DND-41 (cell line): ENCODE measurements at regions not wholly inside any gene's neighbourhood (a gene's known extent, or its start where the extent isn't known, plus 50 kb on each side); places are given as distances from the start of the nearest gene placed in this dataset.

Experiments used
- ATAC-seq: fragments of 200-7000 bp; cut with Tn5 transposase; 3 replicates; pipeline ENCODE4 v1.9.1; 2021; ENCODE audit warnings: low read depth; ENCODE audit not compliant: insufficient read depth
- DNase-seq: peaks from one replicate; pipeline ENCODE4 v3.0.0-alpha.2; 2020
- H2AFZ ChIP-seq: 2 replicates; pipeline ENCODE4 v1.6.0; 2012; ENCODE audit warnings: low read depth, low read length
- H3K27ac ChIP-seq: 2 replicates; pipeline ENCODE4 v1.5.1; 2012; ENCODE audit warnings: low read length, inconsistent platforms
- H3K27me3 ChIP-seq: fragments of 200-600 bp; sonication (generic); 2 replicates; pipeline ENCODE4 v1.6.0; 2012; ENCODE audit warnings: low read length, mild to moderate bottlenecking, inconsistent platforms; ENCODE audit not compliant: insufficient read depth, poor library complexity
- H3K36me3 ChIP-seq: 2 replicates; pipeline ENCODE4 v1.5.1; 2012; ENCODE audit warnings: low read length, inconsistent platforms; ENCODE audit not compliant: insufficient read depth
- H3K4me1 ChIP-seq: 2 replicates; pipeline ENCODE4 v1.5.1; 2012; ENCODE audit warnings: mild to moderate bottlenecking, low read length; ENCODE audit not compliant: insufficient read depth
- H3K4me2 ChIP-seq: 2 replicates; pipeline ENCODE4 v1.6.0; 2012; ENCODE audit warnings: mild to moderate bottlenecking, moderate library complexity, low read length, inconsistent platforms; ENCODE audit not compliant: insufficient read depth
- H3K4me3 ChIP-seq, 2 experiments: fragments of 200-600 bp in 1 of 2; shearing (Covaris generic) in 1 of 2; 2 replicates each; pipeline ENCODE4 v1.5.1; 2012 to 2016; ENCODE audit warnings: inconsistent platforms in 2 of 2, low read length in 2 of 2, mild to moderate bottlenecking in 2 of 2, low read depth in 1 of 2, moderate library complexity in 1 of 2
- H3K79me2 ChIP-seq: 2 replicates; pipeline ENCODE4 v1.6.0; 2012; ENCODE audit warnings: low read length, inconsistent platforms; ENCODE audit not compliant: insufficient read depth
- H3K9ac ChIP-seq: 2 replicates; pipeline ENCODE4 v1.6.0; 2012; ENCODE audit warnings: low read depth, mild to moderate bottlenecking, inconsistent platforms, low read length, moderate library complexity
- H3K9me3 ChIP-seq: 2 replicates; pipeline ENCODE4 v1.5.1; 2012; ENCODE audit warnings: low read length, moderate library complexity, mild to moderate bottlenecking, inconsistent platforms; ENCODE audit not compliant: insufficient read depth, severe bottlenecking
- H4K20me1 ChIP-seq: 2 replicates; pipeline ENCODE4 v1.6.0; 2012; ENCODE audit warnings: low read length; ENCODE audit not compliant: insufficient read depth
- EZH2 ChIP-seq: IDR thresholded peaks from 3 replicates; pipeline ENCODE4 v1.6.1; 2012; ENCODE audit warnings: borderline replicate concordance, low read depth, mild to moderate bottlenecking, moderate library complexity, low read length, inconsistent platforms; ENCODE audit not compliant: severe bottlenecking
- TF ChIP-seq, protein P1 (sequence below): IDR thresholded peaks from 2 replicates; pipeline ENCODE4 v1.5.1; 2012; ENCODE audit warnings: borderline replicate concordance, low read length, moderate library complexity, mild to moderate bottlenecking; ENCODE audit not compliant: poor library complexity, severe bottlenecking; ENCODE audit errors: extremely low read depth

DNA sequence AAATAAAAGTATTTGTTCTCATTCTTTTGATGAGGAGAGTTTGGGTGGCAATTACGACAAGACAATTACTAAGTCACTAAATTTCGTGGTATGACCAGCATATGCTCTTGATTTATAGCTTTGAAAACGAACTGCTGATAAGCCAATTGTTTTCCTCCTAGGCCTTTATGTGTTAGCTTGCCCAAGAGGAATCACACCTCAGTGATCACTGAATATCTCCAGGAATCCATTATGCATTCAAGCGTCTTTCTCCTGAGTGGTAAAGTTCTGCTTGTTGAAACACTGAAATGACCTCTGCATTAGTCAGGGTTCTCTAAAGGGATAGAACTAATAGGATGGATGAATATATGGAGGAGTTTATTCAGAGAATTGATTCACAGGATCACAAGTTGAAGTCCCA is 677.7 kb upstream of the MEF2C start:
- no peaks in the 10 kb centered on the region for H3K36me3 ChIP-seq
- no peak overlapping the region for H3K4me2 ChIP-seq
- no peak for DNase-seq
- H3K4me1 ChIP-seq = no peaks in the 10 kb centered on the region
- no peaks in the 10 kb centered on the region for H3K9me3 ChIP-seq
- no peak overlapping the region for H3K9ac ChIP-seq
- ATAC-seq = no peak
- no peak overlapping the region for H3K4me3 ChIP-seq
- H4K20me1 ChIP-seq = no peaks in the 10 kb centered on the region
- no peak overlapping the region for H3K27ac ChIP-seq
- H3K79me2 ChIP-seq = no peaks in the 10 kb centered on the region
- TF ChIP-seq, protein P1, sequence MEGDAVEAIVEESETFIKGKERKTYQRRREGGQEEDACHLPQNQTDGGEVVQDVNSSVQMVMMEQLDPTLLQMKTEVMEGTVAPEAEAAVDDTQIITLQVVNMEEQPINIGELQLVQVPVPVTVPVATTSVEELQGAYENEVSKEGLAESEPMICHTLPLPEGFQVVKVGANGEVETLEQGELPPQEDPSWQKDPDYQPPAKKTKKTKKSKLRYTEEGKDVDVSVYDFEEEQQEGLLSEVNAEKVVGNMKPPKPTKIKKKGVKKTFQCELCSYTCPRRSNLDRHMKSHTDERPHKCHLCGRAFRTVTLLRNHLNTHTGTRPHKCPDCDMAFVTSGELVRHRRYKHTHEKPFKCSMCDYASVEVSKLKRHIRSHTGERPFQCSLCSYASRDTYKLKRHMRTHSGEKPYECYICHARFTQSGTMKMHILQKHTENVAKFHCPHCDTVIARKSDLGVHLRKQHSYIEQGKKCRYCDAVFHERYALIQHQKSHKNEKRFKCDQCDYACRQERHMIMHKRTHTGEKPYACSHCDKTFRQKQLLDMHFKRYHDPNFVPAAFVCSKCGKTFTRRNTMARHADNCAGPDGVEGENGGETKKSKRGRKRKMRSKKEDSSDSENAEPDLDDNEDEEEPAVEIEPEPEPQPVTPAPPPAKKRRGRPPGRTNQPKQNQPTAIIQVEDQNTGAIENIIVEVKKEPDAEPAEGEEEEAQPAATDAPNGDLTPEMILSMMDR = no peak
- TF ChIP-seq EZH2 = no peak
- H2AFZ ChIP-seq = no peak overlapping the region
- no peaks in the 10 kb centered on the region for H3K27me3 ChIP-seq

DNA sequence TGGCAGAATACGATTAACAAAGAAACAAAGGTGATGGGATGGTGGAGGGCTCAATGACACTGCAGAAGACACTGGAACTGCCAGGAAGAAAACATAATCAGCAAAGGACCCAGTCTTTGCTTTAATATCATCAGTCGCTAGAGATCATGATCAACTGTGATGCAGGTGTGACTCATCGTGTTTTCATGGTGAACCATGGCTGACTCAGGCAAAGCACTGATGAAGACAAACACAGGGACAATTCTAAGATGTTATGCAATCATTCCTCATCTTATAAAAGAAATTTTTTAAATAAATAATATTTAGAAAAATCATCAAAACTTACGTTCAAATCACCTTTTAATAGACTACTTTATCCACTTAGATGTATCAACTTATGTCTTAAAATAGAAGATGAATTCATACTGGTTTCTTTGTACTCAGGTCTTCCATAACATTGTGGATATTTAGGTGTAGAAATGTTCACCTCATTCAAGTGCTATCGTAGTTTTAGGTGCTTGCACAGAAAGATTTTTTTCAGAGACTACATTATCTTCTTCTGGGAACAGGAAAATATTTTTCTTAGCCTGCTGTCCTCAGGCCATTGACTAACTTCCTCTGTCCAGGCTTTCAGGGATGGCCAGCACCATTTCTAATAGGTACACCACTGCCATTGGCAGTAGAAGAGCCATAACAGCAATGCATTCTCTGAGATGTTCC is 673.4 kb upstream of the MEF2C start:
- Histone ChIP-seq H4K20me1 (no peaks in the 10 kb centered on the region), H3K4me2 (no peak overlapping the region), H3K9ac (no peak overlapping the region), H2AFZ (no peak overlapping the region), H3K79me2 (no peaks in the 10 kb centered on the region), H3K27me3 (no peaks in the 10 kb centered on the region), H3K4me1 (no peaks in the 10 kb centered on the region), H3K9me3 (no peaks in the 10 kb centered on the region), H3K27ac (no peak overlapping the region), H3K36me3 (no peaks in the 10 kb centered on the region), H3K4me3 (no peak overlapping the region)
- ATAC-seq (no peak), DNase-seq (no peak)
- TF ChIP-seq EZH2 = no peak
- TF ChIP-seq, protein P1 = no peak

DNA sequence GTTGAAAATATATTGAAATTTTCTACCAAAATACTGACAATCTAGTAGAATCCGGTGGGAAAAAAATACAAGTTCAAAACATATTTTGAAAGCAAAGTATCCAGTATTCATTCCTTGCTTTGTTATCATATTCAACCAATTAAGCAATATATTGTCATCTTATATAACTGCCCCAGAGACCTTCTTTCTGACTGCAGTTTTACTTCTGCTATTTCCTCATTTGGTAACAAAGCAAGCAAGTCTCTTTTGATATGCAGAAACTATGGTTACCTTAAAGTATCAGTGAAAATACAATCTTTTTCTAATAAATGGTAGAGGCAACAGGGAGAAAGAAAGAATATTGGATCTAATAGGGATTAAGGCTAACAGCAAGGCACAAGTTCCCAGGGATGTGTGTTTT is 663.7 kb upstream of the MEF2C start:
- no peak for TF ChIP-seq EZH2
- TF ChIP-seq, protein P1 = no peak
- Histone ChIP-seq H3K36me3 (no peaks in the 10 kb centered on the region), H3K9ac (no peak overlapping the region), H3K4me3 (no peak overlapping the region), H3K4me1 (no peaks in the 10 kb centered on the region), H3K4me2 (no peak overlapping the region), H3K9me3 (no peaks in the 10 kb centered on the region), H3K79me2 (no peaks in the 10 kb centered on the region), H4K20me1 (no peaks in the 10 kb centered on the region), H3K27me3 (no peaks in the 10 kb centered on the region), H2AFZ (no peak overlapping the region), H3K27ac (no peak overlapping the region)
- ATAC-seq = no peak
- no peak for DNase-seq

DNA sequence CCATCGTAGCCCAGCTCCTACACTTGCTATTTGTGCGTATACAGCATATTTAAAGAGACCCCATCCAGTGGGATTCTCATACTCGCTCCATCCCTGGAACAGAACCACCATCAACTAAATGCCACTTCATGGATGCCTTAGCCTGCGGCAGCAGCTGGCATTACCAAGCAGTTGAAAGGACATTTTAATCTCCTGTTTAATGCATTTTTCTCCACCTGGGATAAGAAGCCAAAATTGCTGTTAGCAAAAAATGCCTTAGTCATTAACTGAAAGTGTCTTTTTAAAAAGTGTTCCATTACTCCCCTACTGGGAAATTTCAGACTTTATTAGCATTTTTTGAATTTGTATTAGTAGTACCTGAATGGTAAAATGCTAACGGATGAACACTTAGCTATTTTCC is 662.6 kb upstream of the MEF2C start:
- Histone ChIP-seq H3K9ac (no peak overlapping the region), H3K4me2 (no peak overlapping the region), H3K27me3 (no peaks in the 10 kb centered on the region), H3K27ac (no peak overlapping the region), H3K4me1 (no peaks in the 10 kb centered on the region), H3K9me3 (no peaks in the 10 kb centered on the region), H2AFZ (no peak overlapping the region), H3K4me3 (no peak overlapping the region), H4K20me1 (no peaks in the 10 kb centered on the region), H3K36me3 (no peaks in the 10 kb centered on the region), H3K79me2 (no peaks in the 10 kb centered on the region)
- ATAC-seq (no peak), DNase-seq (no peak)
- TF ChIP-seq, protein P1 = no peak
- no peak for TF ChIP-seq EZH2
